Breast epithelium (tissue), 4 donors: ENCODE measurements at regions not wholly inside any gene's neighbourhood (a gene's known extent, or its start where the extent isn't known, plus 50 kb on each side); places are given as distances from the start of the nearest gene placed in this dataset.
A peak's percentile ranks its signal among the peaks of the same experiment; 100 is the strongest.

ENCODE experiments used
- DNase-seq, 2 donors: peaks; one replicate each; pipeline ENCODE4 v3.0.0-alpha.2; 2019; ENCODE audit warnings: low spot score in 2 of 2
- H3K27ac ChIP-seq, 2 donors: fragments of 200-600 bp; sonication (generic) in 1 of 2; one replicate each; pipeline ENCODE4 v1.5.1; 2016 to 2019; ENCODE audit warnings: mild to moderate bottlenecking in 1 of 2
- H3K27me3 ChIP-seq, 2 donors: fragments of 200-600 bp; sonication (generic) in 1 of 2; one replicate each; pipeline versions ENCODE4 v1.5.1 to v1.6.0; 2017 to 2019; ENCODE audit warnings: control low read depth in 1 of 2, mild to moderate bottlenecking in 1 of 2
- H3K36me3 ChIP-seq: fragments of 200-600 bp; one replicate; pipeline ENCODE4 v1.5.1; 2019
- H3K4me1 ChIP-seq, 2 donors: fragments of 200-600 bp; sonication (generic); one replicate each; pipeline ENCODE4 v1.5.1; 2016 to 2019; ENCODE audit warnings: control low read depth in 1 of 2
- H3K4me3 ChIP-seq, 3 donors: fragments of 200-600 bp; sonication (generic); 1 replicate in 2 of 3; 2 replicates in 1 of 3; pipeline ENCODE4 v1.5.1; 2016 to 2019; ENCODE audit warnings: mild to moderate bottlenecking in 3 of 3, moderate library complexity in 2 of 3
- H3K9me3 ChIP-seq, 2 donors: fragments of 200-600 bp; sonication (generic) in 1 of 2; one replicate each; pipeline ENCODE4 v1.5.1; 2016 to 2019; ENCODE audit warnings: control low read depth in 1 of 2
- POLR2A ChIP-seq: fragments of 450-650 bp; IDR thresholded peaks from one replicate; pipeline ENCODE4 v1.6.1; 2016; ENCODE audit warnings: antibody characterized with exemption, mild to moderate bottlenecking, moderate library complexity
- POLR2AphosphoS5 ChIP-seq, 3 donors: sonication (generic); formaldehyde crosslinking; IDR thresholded peaks; one replicate each; pipeline ENCODE4 v1.6.1; 2017; ENCODE audit warnings: antibody characterized with exemption in 3 of 3
- intact Hi-C: fragments of 100-400 bp; cut with DNase I; formaldehyde crosslinking; loops from one replicate; pipeline ENCODE4 v1.15.1; 2023; ENCODE audit warnings: low total_unique reads
- TF ChIP-seq, protein P1 (sequence below), 3 donors: fragments of 450-650 bp; IDR thresholded peaks; one replicate each; pipeline ENCODE4 v1.5.1; 2016 to 2017; ENCODE audit warnings: antibody characterized with exemption in 3 of 3, mild to moderate bottlenecking in 3 of 3, moderate library complexity in 3 of 3

DNA sequence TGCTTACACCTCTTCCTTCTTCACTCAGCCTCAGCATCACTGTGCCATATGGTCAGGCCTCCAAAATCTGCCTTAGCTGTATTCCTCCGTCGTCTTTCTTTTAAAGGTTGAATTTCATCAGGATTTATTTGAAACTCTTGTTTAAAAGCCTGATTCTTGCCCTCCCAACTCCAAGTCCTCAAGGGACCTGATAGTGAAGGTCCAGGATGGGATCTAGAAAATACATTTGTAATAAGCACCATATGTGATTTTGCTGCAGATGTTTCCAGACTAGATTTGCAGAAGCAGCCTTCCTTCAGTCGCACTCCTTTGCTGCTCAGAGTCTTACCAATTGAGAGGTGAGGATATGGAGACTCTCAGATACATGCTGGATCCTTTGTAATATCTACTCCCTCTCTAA, 101.0 kb upstream of the ANKRD1 start:
- peaks cover 0 to 4% of the 10 kb centered on the region in 2 donors for H3K4me1 ChIP-seq
- H3K27ac ChIP-seq, result peak overlapping the region; percentile 76 to 89
- no peaks in the 10 kb centered on the region for H3K9me3 ChIP-seq
- no peak for DNase-seq
- intact Hi-C loops, result no loop called here
- no peaks in the 10 kb centered on the region for H3K36me3 ChIP-seq
- no peak overlapping the region for H3K4me3 ChIP-seq
- TF ChIP-seq POLR2AphosphoS5 (IDR thresholded peaks at IDR 0.05) (no peak), POLR2A (no peak)
- TF ChIP-seq, protein P1, sequence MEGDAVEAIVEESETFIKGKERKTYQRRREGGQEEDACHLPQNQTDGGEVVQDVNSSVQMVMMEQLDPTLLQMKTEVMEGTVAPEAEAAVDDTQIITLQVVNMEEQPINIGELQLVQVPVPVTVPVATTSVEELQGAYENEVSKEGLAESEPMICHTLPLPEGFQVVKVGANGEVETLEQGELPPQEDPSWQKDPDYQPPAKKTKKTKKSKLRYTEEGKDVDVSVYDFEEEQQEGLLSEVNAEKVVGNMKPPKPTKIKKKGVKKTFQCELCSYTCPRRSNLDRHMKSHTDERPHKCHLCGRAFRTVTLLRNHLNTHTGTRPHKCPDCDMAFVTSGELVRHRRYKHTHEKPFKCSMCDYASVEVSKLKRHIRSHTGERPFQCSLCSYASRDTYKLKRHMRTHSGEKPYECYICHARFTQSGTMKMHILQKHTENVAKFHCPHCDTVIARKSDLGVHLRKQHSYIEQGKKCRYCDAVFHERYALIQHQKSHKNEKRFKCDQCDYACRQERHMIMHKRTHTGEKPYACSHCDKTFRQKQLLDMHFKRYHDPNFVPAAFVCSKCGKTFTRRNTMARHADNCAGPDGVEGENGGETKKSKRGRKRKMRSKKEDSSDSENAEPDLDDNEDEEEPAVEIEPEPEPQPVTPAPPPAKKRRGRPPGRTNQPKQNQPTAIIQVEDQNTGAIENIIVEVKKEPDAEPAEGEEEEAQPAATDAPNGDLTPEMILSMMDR (IDR thresholded peaks at IDR 0.05), result no peak
- H3K27me3 ChIP-seq, result no peaks in the 10 kb centered on the region

GRCh38 chr10:91022390-91022789, 101.5 kb upstream of the ANKRD1 start:
- intact Hi-C loops, result no loop called here
- no peak for DNase-seq
- no peak for TF ChIP-seq POLR2A
- TF ChIP-seq POLR2AphosphoS5 (IDR thresholded peaks at IDR 0.05), result no peak
- TF ChIP-seq, protein P1 (IDR thresholded peaks at IDR 0.05), result no peak
- H3K9me3 ChIP-seq, result no peaks in the 10 kb centered on the region
- no peak overlapping the region for H3K4me3 ChIP-seq
- peaks cover 0 to 4% of the 10 kb centered on the region in 2 donors for H3K4me1 ChIP-seq
- H3K27ac ChIP-seq, result peak overlapping the region; percentile 76 to 89
- H3K27me3 ChIP-seq, result no peaks in the 10 kb centered on the region
- no peaks in the 10 kb centered on the region for H3K36me3 ChIP-seq

GRCh38 chr10:91022924-91023699, 102.2 kb upstream of the ANKRD1 start:
- H3K27ac ChIP-seq, result peak overlapping the region; percentile 76 to 89
- H3K36me3 ChIP-seq, result no peaks in the 10 kb centered on the region
- H3K9me3 ChIP-seq, result no peaks in the 10 kb centered on the region

DNA sequence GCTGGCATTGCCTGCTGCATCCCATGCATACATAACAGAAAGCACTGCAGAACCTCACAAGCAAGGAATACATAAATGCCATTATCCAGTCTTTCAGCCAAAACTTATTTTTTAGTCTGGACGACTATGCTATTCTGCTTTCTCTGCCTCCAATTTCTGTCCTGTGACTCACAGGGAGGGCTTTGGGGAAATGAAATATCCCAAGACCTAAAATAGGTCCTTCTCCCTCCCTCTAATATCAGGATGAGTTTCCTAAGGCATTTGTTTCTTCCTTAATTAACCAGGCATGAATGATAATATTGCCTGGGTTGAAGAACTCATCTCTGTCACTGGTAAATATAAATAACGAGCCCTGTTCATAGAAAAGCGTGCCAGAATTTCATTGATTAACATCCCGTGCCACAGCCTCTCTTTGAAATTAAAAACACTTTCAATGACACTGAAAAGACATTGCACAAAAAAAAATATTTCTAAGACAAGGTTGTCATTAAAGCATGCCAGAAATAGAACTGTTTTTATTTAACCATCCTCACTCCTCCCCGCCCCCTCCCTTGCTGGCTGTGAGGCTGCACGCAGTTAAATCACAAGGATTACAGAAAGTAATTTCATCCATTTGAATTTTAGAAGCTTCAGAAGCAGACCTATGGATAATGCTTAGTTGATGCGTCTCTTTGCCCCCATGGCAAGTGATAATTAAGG, 103.0 kb upstream of the ANKRD1 start:
- DNase-seq, result no peak
- H3K27ac ChIP-seq, result peak overlapping the region; percentile 76 to 89
- intact Hi-C loops, result no loop called here

More at GRCh38 chr10:91022924-91023699, 102.2 kb upstream of the ANKRD1 start:
- intact Hi-C loops, result no loop called here
- TF ChIP-seq, protein P1 (IDR thresholded peaks at IDR 0.05), result no peak
- TF ChIP-seq POLR2AphosphoS5 (IDR thresholded peaks at IDR 0.05), result no peak
- TF ChIP-seq POLR2A, result no peak
- H3K4me1 ChIP-seq, result peaks cover 0 to 4% of the 10 kb centered on the region in 2 donors
- peak in 1 of 2 donors; percentile 77 for DNase-seq
- peak overlapping the region in 1 of 3 donors; percentile 15 for H3K4me3 ChIP-seq
- no peaks in the 10 kb centered on the region for H3K27me3 ChIP-seq

More for the DNA sequence above, 103.0 kb upstream of the ANKRD1 start:
- no peaks in the 10 kb centered on the region for H3K9me3 ChIP-seq
- H3K4me3 ChIP-seq, result peak overlapping the region in 1 of 3 donors; percentile 15
- no peaks in the 10 kb centered on the region for H3K27me3 ChIP-seq
- H3K4me1 ChIP-seq, result peaks cover 0 to 4% of the 10 kb centered on the region in 2 donors
- H3K36me3 ChIP-seq, result no peaks in the 10 kb centered on the region
- TF ChIP-seq, protein P1 (IDR thresholded peaks at IDR 0.05), result no peak
- TF ChIP-seq POLR2AphosphoS5 (IDR thresholded peaks at IDR 0.05) (no peak), POLR2A (no peak)
